ENCODE measurements at regions not wholly inside any gene's neighbourhood (a gene's known extent, or its start where the extent isn't known, plus 50 kb on each side); places are given as distances from the start of the nearest gene placed in this dataset.

DNA sequence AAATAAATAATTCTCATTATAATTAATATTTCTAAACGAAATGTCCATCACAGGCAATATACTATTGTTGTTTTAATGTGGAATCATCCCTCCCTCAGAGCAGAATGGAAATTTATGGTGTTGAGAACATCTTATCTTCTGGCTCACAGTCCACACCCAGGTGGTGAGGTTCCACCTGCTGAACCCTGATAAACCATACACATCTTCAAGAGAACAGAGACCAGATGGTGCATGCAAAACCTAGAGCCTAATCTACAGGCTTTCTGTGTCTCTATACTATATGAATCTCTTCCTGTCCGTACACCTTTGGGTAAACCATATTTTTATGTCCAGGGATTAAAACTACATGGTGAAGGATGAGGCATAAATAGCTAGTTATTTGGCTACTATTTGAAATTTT, 52.3 kb upstream of the UFL1 start:
- TF ChIP-seq POLR2A (IDR thresholded peaks at IDR 0.05; ENCODE audit: low read length) = no peak
- TF ChIP-seq GATA1 (IDR thresholded peaks at IDR 0.05; ENCODE audit: low read depth, low read length) = no peak
